IPS-20b (cell line): ENCODE measurements at regions not wholly inside any gene's neighbourhood (a gene's known extent, or its start where the extent isn't known, plus 50 kb on each side); places are given as distances from the start of the nearest gene placed in this dataset.
A peak's percentile ranks its signal among the peaks of the same experiment; 100 is the strongest.

Experiments
- H3K27ac ChIP-seq: one replicate; pipeline ENCODE4 v1.5.1; 2013; ENCODE audit warnings: low read length
- H3K27me3 ChIP-seq: 2 replicates; pipeline ENCODE4 v1.6.1; 2013; ENCODE audit warnings: mild to moderate bottlenecking, low read length, inconsistent platforms; ENCODE audit not compliant: insufficient read depth
- H3K36me3 ChIP-seq: 2 replicates; pipeline ENCODE4 v1.6.1; 2013; ENCODE audit warnings: low read depth, mild to moderate bottlenecking, inconsistent platforms, low read length, moderate library complexity; ENCODE audit not compliant: insufficient read depth
- H3K4me1 ChIP-seq: 2 replicates; pipeline ENCODE4 v1.6.1; 2013; ENCODE audit warnings: mild to moderate bottlenecking, control low read depth, inconsistent platforms, low read length, moderate library complexity; ENCODE audit not compliant: insufficient read depth
- H3K4me3 ChIP-seq: 2 replicates; pipeline ENCODE4 v1.5.1; 2013; ENCODE audit warnings: mild to moderate bottlenecking, low read length, inconsistent platforms
- H3K9ac ChIP-seq: 2 replicates; pipeline ENCODE4 v1.6.1; 2013; ENCODE audit warnings: low read depth, mild to moderate bottlenecking, inconsistent platforms, low read length, moderate library complexity
- H3K9me3 ChIP-seq: 2 replicates; pipeline ENCODE4 v1.6.1; 2013; ENCODE audit warnings: mild to moderate bottlenecking, low read depth, low read length, inconsistent platforms; ENCODE audit not compliant: insufficient read depth

DNA sequence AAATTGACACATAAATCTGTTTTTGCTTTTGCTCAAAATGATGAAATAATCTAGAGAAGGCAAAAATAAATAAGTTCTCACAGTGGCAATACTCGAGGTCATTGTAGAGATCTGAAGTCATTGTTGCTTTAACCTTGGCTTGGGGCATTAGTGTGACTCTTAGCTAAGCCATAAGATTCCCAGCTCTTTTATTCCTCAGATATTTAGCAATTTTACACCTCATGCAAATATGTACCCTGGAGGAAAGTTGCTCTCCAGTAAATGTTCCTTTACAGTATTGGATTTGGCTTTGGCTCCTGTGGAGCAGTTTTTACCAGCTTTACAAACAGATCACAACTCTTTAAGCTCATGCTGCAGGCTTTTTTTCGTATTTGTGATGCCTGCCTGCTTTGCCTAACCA lies 134.2 kb upstream of the NABP1 start:
- no peak overlapping the region for H3K4me3 ChIP-seq
- H3K9ac ChIP-seq = no peak overlapping the region
- H3K27ac ChIP-seq = no peak overlapping the region
- no peaks in the 10 kb centered on the region for H3K9me3 ChIP-seq
- no peaks in the 10 kb centered on the region for H3K36me3 ChIP-seq
- no peaks in the 10 kb centered on the region for H3K27me3 ChIP-seq
- H3K4me1 ChIP-seq = peaks cover 6% of the 10 kb centered on the region; the same call in 1 of the 2 replicates

GRCh38 chr2:191544461-191545062 lies 133.4 kb upstream of the NABP1 start:
- Histone ChIP-seq H3K4me1 (peaks cover 5% of the 10 kb centered on the region; the same call in 1 of the 2 replicates), H3K4me3 (no peak overlapping the region), H3K27me3 (no peaks in the 10 kb centered on the region), H3K9ac (no peak overlapping the region), H3K36me3 (no peaks in the 10 kb centered on the region), H3K9me3 (no peaks in the 10 kb centered on the region), H3K27ac (no peak overlapping the region)

DNA sequence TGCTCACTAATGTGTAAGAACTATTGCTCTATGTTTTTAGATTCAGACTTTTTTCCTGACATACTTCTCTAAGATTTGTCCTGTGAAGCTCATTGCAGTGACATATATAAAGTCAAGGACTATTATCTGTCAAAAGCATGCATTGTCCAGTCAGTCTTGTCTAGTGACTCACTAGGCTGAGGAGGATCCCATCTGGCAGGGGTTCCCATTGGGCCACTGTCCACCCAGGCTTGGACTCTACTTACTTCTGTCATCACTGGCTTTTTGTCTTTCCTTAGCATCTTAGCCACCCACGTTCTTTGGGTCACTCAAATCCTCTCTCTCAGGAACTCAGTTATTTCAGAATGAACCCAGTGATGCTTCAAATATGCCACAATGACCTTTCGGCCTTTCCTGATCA lies 132.6 kb upstream of the NABP1 start:
- H3K27ac ChIP-seq = no peak overlapping the region
- no peaks in the 10 kb centered on the region for H3K27me3 ChIP-seq
- H3K9me3 ChIP-seq = no peaks in the 10 kb centered on the region
- H3K36me3 ChIP-seq = no peaks in the 10 kb centered on the region
- H3K9ac ChIP-seq = no peak overlapping the region
- H3K4me3 ChIP-seq = no peak overlapping the region
- peaks cover 3% of the 10 kb centered on the region; the same call in 1 of the 2 replicates for H3K4me1 ChIP-seq

GRCh38 chr2:191552066-191552465 lies 125.9 kb upstream of the NABP1 start:
- Histone ChIP-seq H3K9me3 (no peaks in the 10 kb centered on the region), H3K36me3 (no peaks in the 10 kb centered on the region), H3K9ac (no peak overlapping the region), H3K4me3 (no peak overlapping the region), H3K27me3 (0 out of 2 replicates have a peak, but pooled peaks cover 3% of the 10 kb centered on the region), H3K27ac (no peak overlapping the region), H3K4me1 (peaks cover 3% of the 10 kb centered on the region; the same call in 1 of the 2 replicates)

DNA sequence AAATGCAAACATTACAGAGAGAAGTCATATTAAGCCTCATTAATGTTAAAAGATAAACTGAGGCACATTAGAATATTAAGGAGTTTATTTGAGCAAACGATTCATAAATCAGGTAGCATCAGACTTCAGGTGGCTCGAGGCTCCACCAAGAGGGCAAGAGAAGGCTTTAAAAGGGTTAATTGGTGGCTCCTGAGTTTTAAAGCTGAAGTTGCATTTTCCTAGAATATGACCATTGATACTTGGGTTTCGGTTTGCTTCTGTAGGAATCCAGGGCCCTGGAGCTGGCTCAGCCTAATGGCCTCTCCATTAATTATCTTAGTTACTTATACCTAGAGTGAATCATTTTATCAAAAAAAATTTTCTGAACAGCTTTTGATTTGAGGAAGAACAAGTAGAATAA lies 123.7 kb upstream of the NABP1 start:
- Histone ChIP-seq H3K9ac (no peak overlapping the region), H3K4me3 (no peak overlapping the region), H3K27me3 (0 out of 2 replicates have a peak, but pooled peaks cover 3% of the 10 kb centered on the region), H3K4me1 (peaks cover 3% of the 10 kb centered on the region; the same call in 1 of the 2 replicates), H3K27ac (no peak overlapping the region), H3K9me3 (no peaks in the 10 kb centered on the region), H3K36me3 (no peaks in the 10 kb centered on the region)

DNA sequence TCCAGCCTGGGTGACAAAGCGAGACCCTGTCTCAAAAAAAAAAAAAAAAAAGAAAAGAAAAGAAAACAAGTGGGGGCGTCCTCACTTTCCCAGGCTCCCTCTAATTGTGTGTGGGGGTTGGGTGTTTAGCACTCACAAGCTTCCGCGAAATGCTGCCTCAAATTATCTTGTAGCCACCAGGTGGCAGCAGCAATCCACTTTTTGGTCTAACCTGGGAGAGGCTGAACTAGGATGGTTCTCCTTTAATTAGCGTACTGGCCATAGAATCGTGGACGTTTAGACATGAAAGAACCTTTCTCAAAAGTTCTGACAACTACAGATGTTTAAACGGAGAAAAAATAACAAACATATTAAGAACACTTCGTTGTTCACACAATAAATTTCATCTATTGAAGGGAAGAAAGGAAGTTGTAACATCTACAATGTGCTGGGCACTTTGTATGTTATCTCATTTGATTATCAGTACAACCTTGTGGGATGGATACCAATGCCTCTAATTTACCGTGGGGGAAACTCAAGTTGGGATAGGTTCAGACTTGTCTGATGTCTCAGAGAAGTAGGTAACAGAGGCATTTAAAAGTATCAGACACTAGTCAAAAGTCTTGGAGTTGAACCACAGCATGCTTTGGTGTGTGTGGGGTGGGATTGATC lies 122.7 kb upstream of the NABP1 start:
- Histone ChIP-seq H3K4me3 (peak overlapping the region; percentile 25; the same call in 1 of the 2 replicates), H3K27ac (no peak overlapping the region), H3K27me3 (0 out of 2 replicates have a peak, but pooled peaks cover 3% of the 10 kb centered on the region), H3K36me3 (no peaks in the 10 kb centered on the region), H3K9me3 (no peaks in the 10 kb centered on the region), H3K4me1 (peaks cover 3% of the 10 kb centered on the region; the same call in 1 of the 2 replicates), H3K9ac (no peak overlapping the region)

DNA sequence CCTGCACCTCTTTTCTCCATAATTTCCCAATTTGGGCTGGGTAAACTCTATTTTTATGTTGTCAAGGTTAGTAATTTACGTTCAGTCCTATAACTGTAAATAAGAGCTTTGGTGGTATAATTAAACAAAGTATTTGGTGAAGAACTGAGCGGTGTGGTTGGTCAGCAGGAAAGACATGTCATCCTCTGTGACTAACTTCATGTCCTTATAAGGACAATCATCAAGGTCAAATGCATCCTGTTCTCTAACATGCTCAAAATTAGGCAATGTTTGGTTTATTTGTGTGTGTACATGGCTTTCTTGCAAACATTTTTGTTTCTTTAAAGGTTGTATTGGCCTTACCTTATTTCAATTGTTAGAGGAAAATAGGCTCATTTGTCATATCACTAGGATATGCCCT lies 121.5 kb upstream of the NABP1 start:
- peaks cover 3% of the 10 kb centered on the region; the same call in 1 of the 2 replicates for H3K4me1 ChIP-seq
- H3K27me3 ChIP-seq = 0 out of 2 replicates have a peak, but pooled peaks cover 3% of the 10 kb centered on the region
- no peak overlapping the region for H3K9ac ChIP-seq
- no peaks in the 10 kb centered on the region for H3K36me3 ChIP-seq
- no peak overlapping the region for H3K27ac ChIP-seq
- H3K4me3 ChIP-seq = no peak overlapping the region
- H3K9me3 ChIP-seq = no peaks in the 10 kb centered on the region

DNA sequence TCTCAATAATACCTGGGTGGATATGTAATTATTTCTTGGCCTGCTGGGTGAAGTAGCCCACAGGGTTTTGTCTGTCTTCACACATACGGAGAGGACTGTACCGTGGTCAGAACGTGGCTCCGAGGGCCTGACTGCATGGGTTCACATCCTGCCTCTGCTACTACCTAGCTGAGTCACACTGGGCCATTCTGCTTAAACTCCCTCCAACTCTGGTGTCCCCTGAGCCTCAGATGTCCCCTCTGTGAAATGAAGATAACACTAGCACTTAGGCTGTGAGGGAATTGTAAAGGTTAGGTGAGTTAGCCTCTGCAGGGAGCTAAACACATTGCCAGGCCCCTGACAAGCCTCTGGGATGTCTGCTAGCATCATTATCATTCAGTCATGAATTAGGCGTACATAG lies 120.1 kb upstream of the NABP1 start:
- Histone ChIP-seq H3K9me3 (no peaks in the 10 kb centered on the region), H3K4me1 (peaks cover 3% of the 10 kb centered on the region; the same call in 1 of the 2 replicates), H3K27me3 (0 out of 2 replicates have a peak, but pooled peaks cover 3% of the 10 kb centered on the region), H3K9ac (no peak overlapping the region), H3K4me3 (no peak overlapping the region), H3K27ac (no peak overlapping the region), H3K36me3 (no peaks in the 10 kb centered on the region)

- Histone ChIP-seq H3K9me3 (no peaks in the 10 kb centered on the region), H3K27me3 (0 out of 2 replicates have a peak, but pooled peaks cover 3% of the 10 kb centered on the region), H3K4me1 (peaks cover 3% of the 10 kb centered on the region; the same call in 1 of the 2 replicates), H3K27ac (no peak overlapping the region), H3K9ac (no peak overlapping the region), H3K4me3 (no peak overlapping the region), H3K36me3 (no peaks in the 10 kb centered on the region)
Measured at GRCh38 chr2:191559569-191559968, 118.4 kb upstream of the NABP1 start.

DNA sequence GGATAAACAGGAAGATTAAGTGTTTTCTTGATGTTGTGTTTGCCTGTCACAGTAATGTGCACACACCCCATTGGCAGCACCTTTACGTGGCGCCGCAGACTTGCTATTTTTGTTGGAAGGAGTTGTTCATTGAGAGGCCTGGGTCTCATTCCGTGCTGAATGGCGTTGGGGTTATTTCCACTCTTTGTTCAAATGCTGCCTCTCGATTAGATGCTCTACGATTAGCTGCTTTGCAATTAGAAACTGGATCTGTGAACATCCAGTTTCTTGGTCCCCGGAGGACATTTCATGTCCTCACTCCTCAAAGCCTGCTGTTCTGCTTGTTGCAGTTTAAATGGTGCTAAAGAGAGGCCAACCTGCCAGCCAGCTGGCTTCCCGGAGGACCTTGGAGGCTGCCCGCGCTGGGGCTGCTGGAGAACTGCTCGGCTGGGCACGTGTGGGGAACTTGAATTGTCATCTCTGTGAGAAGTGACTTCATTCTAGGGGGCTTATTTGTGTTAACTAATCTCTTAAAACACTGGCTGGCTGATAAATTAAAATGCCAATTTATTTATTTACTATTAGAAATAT lies 117.4 kb upstream of the NABP1 start:
- Histone ChIP-seq H3K4me3 (no peak overlapping the region), H3K4me1 (peaks cover under 1% of the 10 kb centered on the region; the same call in 1 of the 2 replicates), H3K9ac (no peak overlapping the region)

DNA sequence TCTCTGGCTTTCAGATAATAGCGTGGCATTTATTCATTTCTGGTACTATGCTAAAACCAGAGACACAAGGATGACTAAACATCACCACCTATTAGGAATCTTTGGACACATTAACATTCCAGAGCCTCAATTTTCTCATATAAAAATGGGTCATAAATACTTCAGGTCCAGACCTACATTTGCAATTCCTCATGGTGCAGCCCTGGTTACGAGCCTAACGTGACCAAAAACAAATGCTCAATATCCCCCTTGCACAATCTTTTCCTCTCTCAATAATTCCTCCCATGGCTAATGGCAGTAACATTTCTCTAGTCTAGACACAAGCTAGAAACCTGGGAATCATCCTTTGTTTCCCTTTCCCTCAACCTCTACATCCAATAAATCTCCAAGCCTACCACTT lies 112.8 kb upstream of the NABP1 start:
- no peak overlapping the region for H3K4me3 ChIP-seq
- no peak overlapping the region for H3K27ac ChIP-seq
- no peak overlapping the region for H3K9ac ChIP-seq
- H3K27me3 ChIP-seq = no peaks in the 10 kb centered on the region
- no peaks in the 10 kb centered on the region for H3K9me3 ChIP-seq
- no peaks in the 10 kb centered on the region for H3K4me1 ChIP-seq
- H3K36me3 ChIP-seq = no peaks in the 10 kb centered on the region

More for the DNA sequence above, 117.4 kb upstream of the NABP1 start:
- Histone ChIP-seq H3K9me3 (no peaks in the 10 kb centered on the region), H3K27me3 (0 out of 2 replicates have a peak, but pooled peaks cover under 1% of the 10 kb centered on the region), H3K27ac (no peak overlapping the region), H3K36me3 (no peaks in the 10 kb centered on the region)
